HG02678 (cell line): ENCODE measurements at regions not wholly inside any gene's neighbourhood (a gene's known extent, or its start where the extent isn't known, plus 50 kb on each side); places are given as distances from the start of the nearest gene placed in this dataset.
A peak's percentile ranks its signal among the peaks of the same experiment; 100 is the strongest.

Experiments
- ATAC-seq: cut with Tn5 transposase; IDR thresholded peaks from one replicate; pipeline ENCODE4 v1.9.1; 2021; ENCODE audit warnings: mild to moderate bottlenecking, moderate library complexity; ENCODE audit not compliant: unreplicated experiment

DNA sequence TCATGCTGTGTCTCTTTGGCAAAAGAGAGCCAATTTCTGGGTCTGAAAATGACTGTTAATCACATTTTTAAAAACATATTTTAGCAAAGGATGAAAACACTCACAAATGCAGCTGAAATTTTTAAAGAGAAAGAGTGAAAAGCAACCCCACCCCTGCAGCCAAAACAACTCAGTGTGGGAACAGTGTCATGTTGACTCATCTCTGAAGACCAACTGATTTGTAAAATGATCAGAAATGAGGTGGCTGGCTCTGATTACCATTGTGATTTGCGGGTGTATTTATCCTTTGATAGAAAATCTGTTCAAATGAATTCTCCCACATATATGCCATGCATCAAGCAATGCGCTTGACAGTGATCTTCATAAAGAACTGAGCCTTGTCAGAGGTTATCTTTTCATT is 287.0 kb upstream of the ESRRG start:
- ATAC-seq = no peak

DNA sequence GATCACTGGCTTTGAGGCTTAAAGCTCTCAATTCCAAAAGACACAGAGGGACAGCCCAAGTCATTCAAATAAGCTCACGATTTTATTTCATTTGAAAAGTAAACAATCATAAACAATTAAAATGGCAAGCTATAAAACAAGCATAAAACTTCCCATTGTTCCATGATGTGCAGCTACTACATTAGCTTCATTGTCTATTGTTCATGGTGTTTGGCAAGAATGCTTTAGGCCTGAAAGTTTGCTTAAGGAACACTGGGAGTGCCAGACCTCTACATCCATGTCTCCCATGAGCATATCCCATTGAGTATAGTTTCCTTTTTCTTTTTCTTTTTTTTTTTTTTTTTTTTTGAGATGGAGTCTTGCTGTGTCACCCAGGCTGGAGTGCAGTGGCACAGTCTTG is 286.1 kb upstream of the ESRRG start:
- no peak for ATAC-seq

DNA sequence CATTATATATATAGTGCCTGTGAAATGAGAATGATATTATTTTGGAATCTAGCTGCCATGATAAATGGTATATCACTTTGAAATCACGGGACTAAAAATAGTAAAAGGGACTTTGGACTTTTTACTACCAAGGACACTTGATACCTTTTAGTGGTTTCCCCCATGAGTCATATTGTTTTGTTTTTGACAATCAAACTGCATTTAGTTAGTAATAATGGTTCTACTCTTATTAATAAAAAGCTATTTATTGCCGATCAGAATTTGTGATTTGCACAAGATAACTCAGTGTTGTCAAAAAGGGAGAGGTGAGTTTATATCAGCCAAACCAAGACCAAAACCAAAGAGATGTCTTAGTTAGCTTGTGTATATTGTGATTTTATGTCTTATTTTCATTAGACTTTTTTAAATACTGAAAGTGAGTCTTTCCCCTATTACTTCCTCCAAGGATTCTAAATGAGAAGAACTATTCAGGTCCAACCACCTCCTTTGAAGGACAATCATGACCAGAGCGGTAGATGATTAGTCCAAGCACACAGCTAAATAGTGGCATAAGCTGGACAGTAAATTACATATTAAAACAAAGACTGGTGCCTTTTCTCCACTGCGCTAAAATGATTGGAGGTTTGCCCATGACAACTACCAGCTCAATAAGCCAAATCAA is 281.7 kb upstream of the ESRRG start:
- peak; percentile 46 for ATAC-seq

DNA sequence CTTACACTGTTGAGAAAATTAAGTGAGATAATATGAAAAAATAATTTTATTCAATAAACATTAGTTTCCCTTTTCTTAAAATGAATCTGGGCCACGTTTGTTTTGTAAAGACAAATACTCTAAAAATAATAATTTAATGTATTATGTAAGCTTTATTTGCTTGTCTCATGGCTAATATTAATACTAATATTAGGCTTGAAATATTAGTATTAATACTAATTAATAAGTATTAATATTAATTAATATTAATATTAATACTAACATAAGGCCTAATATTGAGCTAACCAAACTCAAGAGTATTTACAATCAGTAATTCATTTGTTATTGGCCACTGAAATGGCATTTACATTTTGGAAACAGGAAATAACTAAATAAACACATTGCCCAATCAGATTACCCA is 280.1 kb upstream of the ESRRG start:
- ATAC-seq = no peak

DNA sequence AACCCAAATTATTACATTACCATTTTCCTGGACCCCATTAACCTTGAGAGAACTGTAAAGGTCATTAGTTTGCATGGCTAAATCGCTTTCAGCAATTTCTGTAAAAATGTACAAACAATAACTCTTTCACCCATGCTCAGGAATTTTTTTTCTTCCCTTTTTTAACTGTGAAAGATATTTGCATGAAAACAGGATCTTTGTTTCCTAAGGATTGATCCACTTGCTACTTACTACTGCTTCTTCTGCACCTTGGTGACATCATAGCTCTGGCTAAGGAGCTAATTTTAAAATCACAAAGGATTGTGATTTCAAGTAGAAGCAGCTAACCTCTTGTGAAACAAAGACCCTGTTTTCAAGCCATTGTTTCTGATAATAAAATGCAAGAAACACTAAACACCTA is 274.6 kb upstream of the ESRRG start:
- no peak for ATAC-seq

DNA sequence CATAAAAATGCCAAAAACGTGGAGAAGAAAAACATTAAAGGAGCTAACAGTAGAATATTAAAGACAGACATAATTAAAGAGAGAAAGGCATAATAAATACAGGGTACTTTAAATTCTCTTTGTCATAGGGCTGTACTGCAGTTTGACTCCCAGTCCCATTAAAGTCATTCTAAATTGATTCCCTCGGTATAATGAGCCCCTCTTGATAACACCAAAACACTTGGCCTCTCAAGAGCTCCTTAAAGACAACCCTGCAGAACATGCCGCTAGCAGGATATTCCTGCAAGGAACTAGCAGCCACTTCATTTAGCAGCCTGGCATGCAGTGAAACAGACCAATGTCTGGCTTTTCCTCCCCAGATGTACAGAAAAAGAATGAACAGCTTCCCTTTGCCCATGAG is 273.8 kb upstream of the ESRRG start:
- no peak for ATAC-seq

DNA sequence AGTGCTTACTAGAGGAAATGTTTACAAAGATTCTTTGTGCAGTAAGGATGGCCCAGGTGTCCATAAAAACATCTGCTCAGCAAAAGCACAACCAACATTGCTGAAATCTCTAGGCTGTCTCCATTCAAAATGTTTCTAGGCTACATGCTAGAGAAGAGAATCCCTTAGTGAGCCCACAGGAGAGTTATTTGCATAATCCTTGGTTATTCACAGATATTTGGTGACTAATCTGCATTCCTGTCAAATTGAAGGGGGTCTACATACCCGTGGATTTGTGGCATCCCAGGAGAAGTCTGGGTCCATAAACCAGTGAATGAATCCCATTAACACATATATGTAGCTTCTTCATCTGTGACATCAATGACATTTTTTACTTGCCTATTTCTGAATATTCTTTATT is 261.3 kb upstream of the ESRRG start:
- ATAC-seq = no peak

DNA sequence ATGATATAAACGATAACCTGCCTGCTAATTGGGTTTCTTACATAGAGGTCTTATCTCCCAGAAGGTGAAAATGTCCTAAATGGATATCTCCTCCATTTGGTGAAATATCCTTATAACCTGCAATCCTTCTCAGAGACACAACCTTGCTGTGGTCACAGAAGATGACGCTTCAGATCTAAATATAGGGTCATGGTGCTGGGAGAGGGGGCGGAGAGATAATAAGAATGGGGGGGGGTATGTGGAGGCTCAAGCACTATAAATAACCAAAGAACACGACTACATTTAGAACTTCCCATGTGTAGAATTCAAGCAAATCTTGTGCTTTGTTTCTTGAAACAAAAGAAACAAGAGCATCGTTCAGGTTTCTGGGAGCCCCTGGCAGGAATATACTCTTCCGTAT is 260.6 kb upstream of the ESRRG start:
- no peak for ATAC-seq

DNA sequence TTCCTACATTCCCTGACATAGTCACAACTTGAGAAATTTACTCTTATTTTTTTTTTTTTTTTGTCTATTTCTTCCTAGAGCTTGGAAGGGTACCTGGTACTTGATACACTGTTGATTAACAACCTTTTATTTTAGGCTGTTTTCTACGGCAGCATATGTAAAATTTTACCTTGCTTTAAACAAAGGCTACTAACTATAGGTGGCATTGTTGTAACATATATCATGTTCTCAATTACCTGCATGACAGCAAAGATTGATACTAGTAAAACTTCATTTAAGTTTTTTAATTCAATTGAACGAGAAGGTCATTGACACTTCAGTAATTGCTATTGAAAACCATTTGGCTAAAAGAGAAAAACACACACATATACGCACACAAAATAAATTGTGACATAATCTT is 238.3 kb upstream of the ESRRG start:
- ATAC-seq = no peak

DNA sequence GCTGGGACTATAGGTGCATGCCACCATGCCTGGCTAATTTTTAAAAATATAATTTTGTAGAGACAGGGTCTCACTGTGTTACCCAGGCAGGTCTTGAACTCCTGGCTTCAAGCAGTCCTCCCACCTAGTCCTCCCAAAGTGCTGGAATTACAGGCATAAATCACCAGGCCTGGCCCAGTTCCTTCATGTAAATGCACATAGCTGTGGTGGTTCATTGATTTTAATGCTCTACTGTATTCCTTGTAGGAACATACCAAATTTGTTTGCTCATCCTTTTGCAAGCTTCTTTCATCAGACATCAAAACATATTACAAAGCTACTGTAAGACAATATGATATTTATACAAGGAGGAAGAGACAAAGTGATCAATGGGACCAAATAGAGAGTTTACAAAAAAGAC is 237.5 kb upstream of the ESRRG start:
- ATAC-seq = no peak

DNA sequence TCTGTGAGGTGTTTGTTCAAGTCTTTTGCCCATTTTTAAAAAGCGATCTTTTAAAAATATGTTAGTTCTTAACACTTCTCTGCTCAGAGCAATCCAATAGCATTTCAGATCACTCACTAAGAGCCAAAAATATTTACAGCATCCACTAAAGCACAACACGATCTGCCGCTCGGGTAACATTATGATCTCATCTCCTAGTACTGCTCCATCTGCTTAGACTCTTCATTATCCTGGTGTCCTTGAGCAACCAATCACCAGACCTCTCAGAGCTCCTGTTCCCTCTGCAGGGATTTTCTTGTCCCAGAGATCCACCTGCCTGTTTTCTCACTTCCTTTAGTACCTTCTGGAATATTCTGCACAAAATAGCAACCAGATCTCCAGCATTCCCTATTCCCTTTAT is 235.3 kb upstream of the ESRRG start:
- no peak for ATAC-seq

DNA sequence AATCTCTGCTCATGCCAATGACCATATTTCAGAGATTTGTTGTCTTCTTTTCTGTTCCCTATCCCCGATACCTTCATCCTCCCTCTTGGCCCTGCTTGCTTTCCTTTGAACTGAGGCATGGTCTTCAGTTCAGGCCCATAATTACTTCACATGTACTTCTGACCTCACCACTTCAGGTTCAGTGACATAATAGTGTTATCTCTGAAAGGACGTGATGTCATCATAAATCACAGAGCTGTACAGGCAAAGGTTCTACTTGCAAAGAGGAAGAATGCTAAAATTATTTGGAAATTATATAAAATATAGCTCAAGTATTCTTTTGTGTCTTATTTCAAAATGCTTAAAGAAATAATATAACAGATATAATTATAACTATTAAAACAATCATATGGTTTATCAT is 230.3 kb upstream of the ESRRG start:
- ATAC-seq = no peak

DNA sequence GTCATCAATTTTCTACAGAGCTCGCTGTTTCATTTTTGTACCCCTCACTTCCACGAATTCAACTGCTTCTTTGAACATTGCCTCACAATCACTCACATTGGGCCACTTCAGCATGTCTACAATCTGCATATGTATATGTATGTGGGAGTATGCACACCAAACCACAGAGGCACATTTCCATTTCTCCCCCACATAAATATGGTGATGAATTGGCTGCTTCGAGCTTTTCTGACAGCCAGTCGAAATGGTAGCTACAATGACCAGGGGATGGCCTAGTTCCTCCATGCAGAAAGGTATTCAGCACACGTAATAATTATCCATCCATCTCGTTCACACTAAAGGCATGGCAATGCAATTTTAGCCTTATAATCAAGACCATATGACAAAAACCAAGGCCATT is 229.6 kb upstream of the ESRRG start:
- no peak for ATAC-seq

DNA sequence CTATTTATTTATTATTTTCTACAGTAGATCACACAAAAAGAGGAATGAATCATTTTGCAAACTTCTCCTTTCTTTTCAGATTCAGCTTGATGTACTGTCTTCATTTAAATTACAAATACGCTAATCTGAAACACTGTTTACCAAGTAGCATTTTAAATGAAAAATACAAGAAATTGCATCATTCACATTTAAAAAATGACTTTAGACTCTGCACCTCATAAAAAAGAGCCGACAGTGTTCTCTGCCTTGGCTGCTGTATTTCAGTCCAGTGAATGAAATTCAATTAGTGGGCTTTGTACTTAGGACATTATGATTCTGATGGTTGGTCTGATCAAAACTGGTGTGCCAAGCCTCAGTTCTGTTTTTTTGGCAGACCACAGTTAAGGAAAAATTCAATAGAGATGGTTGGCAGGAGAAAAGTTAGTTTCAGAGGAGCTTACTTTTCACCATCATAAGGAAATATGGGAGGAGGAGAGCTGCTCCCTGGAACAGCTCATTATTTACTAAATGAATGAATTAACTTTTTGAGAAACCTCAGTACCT is 222.4 kb upstream of the ESRRG start:
- no peak for ATAC-seq

DNA sequence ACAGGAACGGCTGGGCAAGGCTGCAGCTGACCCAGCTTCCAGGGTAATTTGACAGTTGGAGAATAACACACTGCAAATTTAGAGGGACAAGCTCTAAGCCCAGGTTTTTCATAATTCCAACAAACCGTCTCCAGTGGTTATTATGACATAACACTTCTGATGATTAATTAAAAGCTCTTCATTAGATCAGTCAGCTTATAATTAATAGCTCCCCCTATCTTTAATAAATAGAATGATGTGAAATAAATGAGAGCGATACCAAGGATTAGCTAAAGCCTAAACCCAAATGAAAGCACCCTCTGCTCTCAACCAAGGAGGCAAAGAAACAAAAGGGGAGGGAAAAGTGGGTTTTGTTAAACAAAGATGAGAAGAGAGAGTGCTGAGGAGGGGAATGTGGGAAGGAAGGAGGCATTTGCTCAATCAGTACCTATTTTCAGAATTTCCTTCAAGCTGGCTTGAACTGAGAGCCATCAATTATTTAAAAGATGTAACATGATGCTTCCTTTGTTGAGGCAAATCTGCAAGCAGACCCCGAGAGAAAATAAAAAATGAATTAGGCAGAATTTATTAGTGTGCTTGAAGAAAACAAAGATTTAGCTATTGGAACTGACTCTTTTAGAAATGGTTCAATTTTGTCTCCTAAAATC is 221.8 kb upstream of the ESRRG start:
- ATAC-seq = no peak

DNA sequence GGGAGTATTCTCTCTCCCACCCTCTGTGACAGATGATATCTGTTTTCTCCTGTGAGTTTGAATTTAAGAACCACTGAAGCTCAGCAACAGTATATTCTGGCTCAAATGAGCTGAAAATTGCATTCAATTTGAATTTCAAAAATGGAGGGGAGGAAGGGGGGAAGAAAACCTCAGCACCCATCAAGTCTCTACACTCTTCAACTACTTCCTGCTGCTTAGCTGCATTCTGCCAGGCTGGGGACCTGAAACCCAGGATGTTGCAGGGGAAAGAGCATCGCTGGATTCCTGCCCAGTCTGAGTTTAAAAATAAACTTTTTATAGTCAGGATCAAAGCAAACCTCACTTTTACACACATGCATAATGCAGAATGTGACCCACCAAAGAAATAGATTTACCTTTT is 214.3 kb upstream of the ESRRG start:
- no peak for ATAC-seq

DNA sequence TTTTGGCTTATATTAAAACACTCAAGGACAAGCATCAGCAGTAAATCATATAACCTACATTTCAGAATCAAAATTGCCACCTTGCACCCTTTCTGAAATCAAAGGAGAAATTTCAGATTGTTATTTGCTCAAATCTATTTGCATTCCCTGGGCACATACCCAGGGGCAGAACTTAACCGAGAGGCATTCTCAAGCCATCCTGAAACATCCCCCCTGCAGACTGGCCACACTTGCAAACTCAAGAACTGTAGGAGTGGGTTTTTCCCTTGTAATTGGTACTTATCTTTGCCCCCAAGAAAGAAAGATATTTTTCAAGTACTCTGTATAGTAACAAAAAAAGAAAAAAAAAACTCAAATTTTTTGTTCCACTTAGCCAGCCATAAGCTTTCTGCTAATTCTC is 213.6 kb upstream of the ESRRG start:
- ATAC-seq = no peak

DNA sequence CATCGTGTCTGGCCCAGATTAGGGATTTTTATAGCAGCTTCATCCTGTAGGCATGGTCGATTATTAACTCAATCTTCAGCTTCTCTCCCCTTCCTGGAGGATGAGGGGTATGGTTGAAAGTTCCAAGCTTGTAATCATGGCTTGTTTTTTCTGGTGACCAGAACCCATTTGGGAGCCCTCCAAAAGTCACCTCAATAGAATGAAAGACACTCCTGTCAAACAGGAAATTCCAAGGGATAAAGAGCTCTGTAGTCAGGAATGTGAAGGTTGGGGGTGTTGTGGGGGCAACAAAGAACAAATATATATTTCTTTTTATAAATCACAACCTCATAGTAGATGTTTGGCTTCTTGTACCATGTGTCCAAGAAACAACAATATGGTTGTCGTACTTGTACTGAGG is 212.7 kb upstream of the ESRRG start:
- no peak for ATAC-seq

DNA sequence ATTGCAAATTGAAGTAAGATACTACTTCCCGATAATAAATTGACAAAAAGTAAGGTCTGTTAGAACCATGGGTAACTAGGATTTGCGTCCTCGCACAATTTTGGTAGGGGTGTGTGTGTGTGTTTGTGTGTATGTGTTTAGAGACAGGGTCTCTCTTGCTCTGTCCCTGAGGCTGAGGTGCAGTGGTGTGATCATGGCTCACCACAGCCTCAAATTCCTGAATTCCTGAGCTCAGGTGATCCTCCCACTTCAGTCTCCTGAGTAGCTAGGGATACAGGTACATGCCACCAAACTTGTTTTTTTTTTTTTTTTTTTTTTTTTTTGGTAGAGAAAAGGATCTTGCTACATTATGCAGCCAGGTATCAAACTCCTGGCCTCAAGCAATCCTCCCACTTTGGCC is 209.2 kb upstream of the ESRRG start:
- no peak for ATAC-seq

DNA sequence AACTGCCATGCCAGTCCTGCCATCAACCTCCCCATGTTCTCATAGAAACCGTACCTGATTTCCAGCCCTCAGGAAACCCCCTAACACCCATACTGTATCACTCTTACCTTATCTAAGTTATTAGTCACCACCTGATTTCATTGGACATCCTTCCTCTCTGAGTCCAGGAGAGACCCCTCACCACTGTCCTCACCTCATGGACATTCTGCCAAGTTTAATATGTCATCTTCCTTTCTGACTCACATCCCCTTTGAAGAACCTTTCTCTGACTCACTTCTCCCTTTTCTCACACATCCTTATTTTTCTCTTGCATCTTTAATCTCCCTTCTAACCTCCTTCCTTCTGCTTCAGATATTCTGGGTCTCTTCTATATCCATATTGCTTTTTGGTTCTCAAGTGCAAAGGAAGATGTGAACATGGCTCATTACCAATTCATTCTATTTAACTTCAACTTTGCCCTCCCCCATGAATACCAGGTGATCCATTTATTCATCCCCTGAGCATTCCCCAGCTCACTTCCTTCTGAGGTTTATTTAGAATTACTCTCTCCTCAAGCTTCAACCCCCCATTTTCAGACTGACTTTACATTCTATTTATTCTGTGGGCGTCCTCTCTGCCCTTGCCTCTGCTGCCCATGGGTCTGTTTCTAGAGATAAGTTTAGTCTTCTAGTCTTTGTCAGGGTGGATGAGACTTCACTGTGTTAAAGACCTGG is 206.8 kb upstream of the ESRRG start:
- ATAC-seq = no peak

DNA sequence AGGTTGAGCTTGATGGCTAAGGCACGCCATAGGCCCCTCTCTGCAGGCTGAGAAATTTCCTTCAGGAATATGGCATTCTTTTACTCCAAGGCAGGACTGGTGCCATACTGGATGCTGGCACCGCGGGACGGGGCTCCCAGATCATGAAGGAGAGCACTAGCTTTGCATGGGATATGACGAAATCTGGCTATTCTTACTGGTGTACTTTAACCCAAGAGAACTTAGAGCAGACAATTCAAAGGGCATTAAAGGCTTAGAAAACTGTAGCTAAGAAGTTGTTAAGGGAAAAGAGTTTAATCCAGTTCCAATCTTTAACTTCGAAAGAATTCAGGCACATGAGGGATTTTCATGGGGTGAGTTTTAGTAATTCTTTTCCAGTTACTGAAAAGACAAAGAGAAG is 204.4 kb upstream of the ESRRG start:
- no peak for ATAC-seq
